B cell (primary cell): ENCODE measurements at regions not wholly inside any gene's neighbourhood (a gene's known extent, or its start where the extent isn't known, plus 50 kb on each side); places are given as distances from the start of the nearest gene placed in this dataset.

Experiments used
- ATAC-seq: fragments of 200-7000 bp; cut with Tn5 transposase; one replicate; pipeline ENCODE4 v1.10.0; 2021; ENCODE audit warnings: low read depth, mild to moderate bottlenecking, moderate number of reproducible peaks, moderate library complexity
- CTCF ChIA-PET: fragments of 350-600 bp; sonication (Branson Sonifier 250); formaldehyde crosslinking; loops from one replicate; lab custom pipeline; 2021; ENCODE audit warnings: antibody characterized with exemption, inconsistent platforms; lab: Charles Lee
- POLR2A ChIA-PET: fragments of 350-600 bp; sonication (Branson Sonifier 250); formaldehyde crosslinking; loops from one replicate; lab custom pipeline; 2021; ENCODE audit warnings: antibody characterized with exemption; lab: Charles Lee
- DNase-seq: peaks from one replicate; pipeline ENCODE4 v3.0.0; 2013
- H2AFZ ChIP-seq: 2 replicates; pipeline ENCODE4 v1.6.1; 2012; ENCODE audit warnings: mild to moderate bottlenecking, low read depth, low read length; ENCODE audit not compliant: insufficient read depth, poor library complexity, severe bottlenecking
- H3K27ac ChIP-seq, 2 donors: 1 replicate in 1 of 2; 2 replicates in 1 of 2; pipeline ENCODE4 v1.5.1; 2012 to 2013; ENCODE audit warnings: low read length in 2 of 2, mild to moderate bottlenecking in 2 of 2, moderate library complexity in 1 of 2
- H3K27me3 ChIP-seq, 4 experiments: fragments of 200-600 bp in 1 of 4; sonication (generic) in 1 of 4; replicated peaks in 1 of 4; 1 replicate in 2 of 4; 2 replicates in 2 of 4; pipeline versions ENCODE4 v1.6.1 to v1.7.0; 2013 to 2016; ENCODE audit warnings: low read length in 3 of 4, mild to moderate bottlenecking in 2 of 4, mixed read lengths in 1 of 4, moderate library complexity in 1 of 4; ENCODE audit not compliant: insufficient read depth in 4 of 4, control insufficient read depth in 3 of 4; ENCODE audit errors: control extremely low read depth in 1 of 4
- H3K36me3 ChIP-seq, 2 experiments: replicated peaks in 1 of 2; 1 replicate in 1 of 2; 2 replicates in 1 of 2; pipeline versions ENCODE4 v1.6.1 to v1.7.1; 2013; ENCODE audit warnings: low read length in 1 of 2; ENCODE audit not compliant: insufficient read depth in 2 of 2, control insufficient read depth in 1 of 2; ENCODE audit errors: control extremely low read depth in 1 of 2, extremely low read depth in 1 of 2
- H3K4me1 ChIP-seq, 2 donors: fragments of 200-600 bp in 1 of 2; sonication (generic) in 1 of 2; 1 replicate in 1 of 2; 2 replicates in 1 of 2; pipeline versions ENCODE4 v1.5.1 to v1.6.1; 2013 to 2017; ENCODE audit warnings: low read length in 2 of 2; ENCODE audit not compliant: control insufficient read depth in 2 of 2, insufficient read depth in 2 of 2
- H3K4me2 ChIP-seq: replicated peaks from 2 replicates; pipeline ENCODE3; 2012; ENCODE audit warnings: mild to moderate bottlenecking, low read depth, low read length; ENCODE audit not compliant: poor library complexity, severe bottlenecking
- H3K4me3 ChIP-seq, 5 experiments: fragments of 200-600 bp in 1 of 5; sonication (generic) in 1 of 5; 1 replicate in 3 of 5; 2 replicates in 2 of 5; pipeline versions ENCODE4 v1.5.1 to v1.7.0; 2011 to 2016; ENCODE audit warnings: low read length in 4 of 5, mild to moderate bottlenecking in 4 of 5, low read depth in 2 of 5, control low read depth in 1 of 5, moderate library complexity in 1 of 5; ENCODE audit not compliant: insufficient read depth in 1 of 5; ENCODE audit errors: control extremely low read depth in 1 of 5, extremely low read depth in 1 of 5
- H3K79me2 ChIP-seq: fragments of 200-600 bp; sonication (generic); one replicate; pipeline ENCODE4 v1.6.0; 2016; ENCODE audit warnings: low read length; ENCODE audit not compliant: control insufficient read depth, insufficient read depth
- H3K9ac ChIP-seq: fragments of 200-600 bp; sonication (generic); 2 replicates; pipeline ENCODE4 v1.6.1; 2017; ENCODE audit warnings: mild to moderate bottlenecking, low read length, moderate library complexity
- H3K9me3 ChIP-seq, 3 donors: one replicate each; pipeline versions ENCODE4 v1.6.1 to v1.7.1; 2013; ENCODE audit warnings: low read length in 2 of 3; ENCODE audit not compliant: control insufficient read depth in 2 of 3, insufficient read depth in 1 of 3; ENCODE audit errors: control extremely low read depth in 1 of 3
- H4K20me1 ChIP-seq: 2 replicates; pipeline ENCODE4 v1.6.0; 2012; ENCODE audit warnings: mild to moderate bottlenecking, low read length; ENCODE audit not compliant: insufficient read depth, control insufficient read depth, poor library complexity, severe bottlenecking
- H3K27ac Mint-ChIP-seq: one replicate; pipeline ENCODE4 v1.8.0; 2021; ENCODE audit warnings: mixed read lengths
- H3K27me3 Mint-ChIP-seq: one replicate; pipeline ENCODE4 v1.8.0; 2021; ENCODE audit warnings: mixed read lengths
- H3K4me1 Mint-ChIP-seq: one replicate; pipeline ENCODE4 v1.8.0; 2021; ENCODE audit warnings: mixed read lengths
- H3K4me3 Mint-ChIP-seq: one replicate; pipeline ENCODE4 v1.8.0; 2021; ENCODE audit warnings: mixed read lengths
- H3K9me3 Mint-ChIP-seq: one replicate; pipeline ENCODE4 v1.8.0; 2022; ENCODE audit warnings: mixed read lengths; ENCODE audit not compliant: insufficient read depth
- EZH2 ChIP-seq: IDR thresholded peaks from 2 replicates; pipeline ENCODE4 v1.6.1; 2012; ENCODE audit warnings: borderline replicate concordance, low read depth, mild to moderate bottlenecking, moderate library complexity, low read length; ENCODE audit not compliant: insufficient read depth, poor library complexity, severe bottlenecking
- WGBS: methylation state at CpG from one replicate; pipeline ENCODE4 v1.1.5; 2013; ENCODE audit warnings: missing lambda C conversion rate; ENCODE audit not compliant: insufficient coverage; 5-methylcytosine and 5-hydroxymethylcytosine counted together
- intact Hi-C: fragments of 100-400 bp; cut with micrococcal nuclease; formaldehyde crosslinking; loops from one replicate; pipeline ENCODE4 v1.10.0; 2022
- TF ChIP-seq, protein P1 (sequence below): fragments of 200-600 bp; IDR thresholded peaks from one replicate; pipeline ENCODE4 v1.8.0; 2022; ENCODE audit warnings: antibody characterized with exemption, mild to moderate bottlenecking

DNA sequence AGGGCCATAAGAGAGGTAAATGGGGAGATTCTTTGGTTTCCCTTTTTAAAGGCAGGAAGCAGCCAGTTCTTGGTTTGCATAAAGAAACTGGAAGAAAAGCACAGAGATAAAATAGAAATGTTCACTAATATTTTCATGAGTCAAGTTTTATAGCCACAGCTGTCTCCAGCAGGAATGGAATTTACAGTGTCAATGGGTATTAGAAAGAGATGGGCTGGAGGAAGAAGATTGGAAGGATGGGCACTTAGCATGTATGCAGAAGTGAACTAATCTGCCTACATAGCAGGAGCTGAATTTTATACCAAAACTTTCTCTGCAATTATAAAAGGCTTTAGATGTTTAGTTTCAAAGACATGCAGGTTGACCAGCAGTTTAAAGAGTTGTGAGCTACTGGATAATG, 521.9 kb upstream of the GOLIM4 start:
- Histone ChIP-seq H3K4me1 (no peaks in the 10 kb centered on the region), H3K27ac (no peak overlapping the region), H3K9me3 (no peaks in the 10 kb centered on the region), H3K9ac (no peak overlapping the region), H2AFZ (no peak overlapping the region), H3K4me2 (no peak overlapping the region), H4K20me1 (no peaks in the 10 kb centered on the region), H3K27me3 (no peaks in the 10 kb centered on the region), H3K79me2 (no peaks in the 10 kb centered on the region), H3K36me3 (no peaks in the 10 kb centered on the region), H3K4me3 (no peak overlapping the region)
- Mint-ChIP-seq H3K4me1 (no peaks in the 10 kb centered on the region), H3K9me3 (no peaks in the 10 kb centered on the region), H3K4me3 (no peak overlapping the region), H3K27ac (no peak overlapping the region), H3K27me3 (peaks cover 2% of the 10 kb centered on the region)
- CTCF ChIA-PET = interaction anchor here (0.8 kb wide), 1 partner anchor 406 kb away, joined by 3 read pairs; no protein-coding TSS in a partner anchor
- DNase-seq = no peak
- intact Hi-C loops = no loop called here
- no peak for TF ChIP-seq EZH2
- TF ChIP-seq, protein P1, sequence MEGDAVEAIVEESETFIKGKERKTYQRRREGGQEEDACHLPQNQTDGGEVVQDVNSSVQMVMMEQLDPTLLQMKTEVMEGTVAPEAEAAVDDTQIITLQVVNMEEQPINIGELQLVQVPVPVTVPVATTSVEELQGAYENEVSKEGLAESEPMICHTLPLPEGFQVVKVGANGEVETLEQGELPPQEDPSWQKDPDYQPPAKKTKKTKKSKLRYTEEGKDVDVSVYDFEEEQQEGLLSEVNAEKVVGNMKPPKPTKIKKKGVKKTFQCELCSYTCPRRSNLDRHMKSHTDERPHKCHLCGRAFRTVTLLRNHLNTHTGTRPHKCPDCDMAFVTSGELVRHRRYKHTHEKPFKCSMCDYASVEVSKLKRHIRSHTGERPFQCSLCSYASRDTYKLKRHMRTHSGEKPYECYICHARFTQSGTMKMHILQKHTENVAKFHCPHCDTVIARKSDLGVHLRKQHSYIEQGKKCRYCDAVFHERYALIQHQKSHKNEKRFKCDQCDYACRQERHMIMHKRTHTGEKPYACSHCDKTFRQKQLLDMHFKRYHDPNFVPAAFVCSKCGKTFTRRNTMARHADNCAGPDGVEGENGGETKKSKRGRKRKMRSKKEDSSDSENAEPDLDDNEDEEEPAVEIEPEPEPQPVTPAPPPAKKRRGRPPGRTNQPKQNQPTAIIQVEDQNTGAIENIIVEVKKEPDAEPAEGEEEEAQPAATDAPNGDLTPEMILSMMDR = no peak
- POLR2A ChIA-PET = no interaction called here
- no peak for ATAC-seq

DNA sequence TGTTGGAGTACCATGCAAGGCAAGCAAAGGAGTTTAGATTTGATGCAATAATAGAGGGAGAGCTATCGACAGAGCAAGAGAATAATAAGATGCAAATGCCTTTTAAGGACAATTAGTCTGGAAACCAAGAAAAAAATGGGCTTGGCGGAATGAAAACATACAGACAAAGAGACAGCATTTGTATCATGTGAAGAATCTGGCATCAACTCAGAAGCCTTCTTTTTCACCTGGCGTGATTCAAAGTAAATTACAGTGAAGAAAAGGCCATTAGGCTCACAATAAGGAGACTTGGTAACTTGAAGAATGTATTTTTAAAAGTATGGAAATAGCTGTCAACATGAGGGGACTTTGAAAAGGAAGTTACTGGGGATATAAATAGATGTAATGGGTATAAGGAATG, 521.2 kb upstream of the GOLIM4 start:
- POLR2A ChIA-PET = no interaction called here
- no peak overlapping the region for H2AFZ ChIP-seq

More for the DNA sequence above, 521.2 kb upstream of the GOLIM4 start:
- Histone ChIP-seq H3K27ac (no peak overlapping the region), H3K36me3 (no peaks in the 10 kb centered on the region), H3K4me1 (no peaks in the 10 kb centered on the region), H4K20me1 (no peaks in the 10 kb centered on the region), H3K79me2 (no peaks in the 10 kb centered on the region), H3K4me3 (no peak overlapping the region), H3K27me3 (no peaks in the 10 kb centered on the region), H3K9me3 (no peaks in the 10 kb centered on the region), H3K9ac (no peak overlapping the region), H3K4me2 (no peak overlapping the region)
- Mint-ChIP-seq H3K27ac (no peak overlapping the region), H3K27me3 (peaks cover 3% of the 10 kb centered on the region), H3K9me3 (no peaks in the 10 kb centered on the region), H3K4me1 (no peaks in the 10 kb centered on the region), H3K4me3 (no peak overlapping the region)
- intact Hi-C loops = no loop called here
- DNase-seq = no peak
- WGBS = 100% methylated on average over 2 of the region's 3 CpGs
- ATAC-seq = no peak
- CTCF ChIA-PET = no interaction called here
- TF ChIP-seq, protein P1 = no peak
- TF ChIP-seq EZH2 = no peak
